CD4-positive, alpha-beta T cell treated with Interleukin-21 for 1 hour (primary cell): ENCODE measurements at regions not wholly inside any gene's neighbourhood (a gene's known extent, or its start where the extent isn't known, plus 50 kb on each side); places are given as distances from the start of the nearest gene placed in this dataset.
"Not testable (repeated sequence)": the region's sequence is repeated elsewhere in the genome, so short reads cannot be mapped to it uniquely, and the experiment has no call there.

Experiments
- DNase-seq: peaks from one replicate; pipeline ENCODE4 v3.0.0-alpha.2; 2020

- DNase-seq = not testable (repeated sequence)
Measured at GRCh38 chr10:43992816-43993215, 344.1 kb upstream of the ZNF32 start.

- no peak for DNase-seq
Measured at GRCh38 chr10:43986374-43986773, 337.7 kb upstream of the ZNF32 start.

DNA sequence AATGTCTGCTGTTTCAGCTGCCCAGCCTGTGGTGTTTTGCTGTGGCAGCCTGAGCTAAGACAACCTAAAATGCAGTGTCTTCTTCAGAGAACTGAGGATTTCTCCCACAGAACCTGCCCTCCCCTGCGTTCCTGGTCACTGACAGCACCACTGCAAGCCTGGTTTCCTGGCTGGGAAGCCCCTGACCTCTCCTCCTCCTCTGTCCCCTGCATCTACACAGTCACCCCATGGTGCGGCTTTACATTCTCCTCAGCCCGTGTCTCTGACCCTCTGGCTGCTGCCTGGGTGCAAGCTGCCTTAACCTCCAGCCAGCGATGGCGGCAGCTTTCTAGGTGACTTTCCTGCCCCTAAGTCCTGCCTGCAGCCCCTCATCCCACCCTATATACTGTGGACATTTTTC is 337.3 kb upstream of the ZNF32 start:
- DNase-seq = no peak

DNA sequence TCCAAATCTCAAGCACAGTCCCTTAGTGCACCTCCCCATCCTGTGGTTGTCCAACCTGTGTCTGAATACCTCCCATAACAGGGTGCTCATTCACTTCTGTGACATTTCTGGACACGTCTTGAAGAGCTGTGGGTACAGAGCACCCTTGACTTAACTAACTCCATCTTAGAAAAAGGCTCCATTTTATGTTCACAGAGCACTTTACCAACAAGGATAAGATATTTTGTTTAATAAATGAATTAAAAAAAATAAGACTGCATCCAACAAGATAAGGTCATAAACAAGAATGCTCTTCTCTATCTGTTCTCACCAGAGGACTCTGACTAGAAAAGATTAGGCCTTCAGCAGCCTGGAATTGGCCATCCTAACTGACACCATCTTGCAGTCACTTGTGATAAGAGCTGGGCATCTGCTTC is 335.2 kb upstream of the ZNF32 start:
- DNase-seq = no peak

DNA sequence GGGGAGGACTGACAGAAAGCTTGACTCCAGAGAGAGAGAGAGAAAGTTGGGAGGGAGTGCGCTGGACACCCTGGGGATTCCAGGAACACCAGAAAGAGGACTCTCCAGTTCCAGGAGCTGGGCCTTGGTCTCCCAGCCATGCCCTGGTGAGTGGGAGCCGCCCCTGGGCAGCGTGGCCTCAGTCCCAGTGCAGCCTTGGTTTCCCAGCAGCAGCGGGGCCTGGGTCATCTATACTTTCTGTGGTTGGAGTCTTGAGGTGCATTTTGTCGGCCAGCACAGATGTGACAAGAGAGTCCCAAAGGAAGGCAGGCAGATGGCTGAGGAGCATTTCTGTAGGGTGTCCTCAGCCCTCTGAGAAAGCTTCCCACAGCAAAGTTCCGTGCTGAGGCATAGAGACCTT is 334.7 kb upstream of the ZNF32 start:
- no peak for DNase-seq

GRCh38 chr10:43982250-43982649 is 333.6 kb upstream of the ZNF32 start:
- no peak for DNase-seq

GRCh38 chr10:43981696-43982095 is 333.0 kb upstream of the ZNF32 start:
- no peak for DNase-seq

- no peak for DNase-seq
Measured at GRCh38 chr10:43981232-43981631, 332.6 kb upstream of the ZNF32 start.

DNA sequence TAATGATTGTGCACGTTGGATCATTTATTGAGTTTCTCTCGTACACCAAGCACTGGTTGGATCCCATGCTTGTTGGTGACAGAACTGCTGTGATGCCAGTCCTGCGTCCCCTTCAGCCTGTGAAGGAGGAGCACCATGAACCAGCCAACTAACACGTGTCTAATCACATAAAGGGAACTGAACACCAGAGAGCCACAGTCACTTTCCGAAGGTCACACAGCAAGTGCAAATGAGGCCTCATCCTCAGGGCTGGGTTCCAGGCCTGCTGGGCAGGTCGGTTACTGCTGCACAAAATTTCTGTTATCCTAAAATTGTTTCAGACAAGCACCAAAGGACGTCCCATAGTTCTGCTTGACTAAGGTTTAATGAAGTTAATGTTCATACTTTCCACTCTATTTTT is 332.0 kb upstream of the ZNF32 start:
- DNase-seq = no peak

- no peak for DNase-seq
Measured at GRCh38 chr10:43980313-43980712, 331.6 kb upstream of the ZNF32 start.

- DNase-seq = no peak
Measured at GRCh38 chr10:43979551-43979950, 330.9 kb upstream of the ZNF32 start.

- no peak for DNase-seq
Measured at GRCh38 chr10:43978936-43979335, 330.3 kb upstream of the ZNF32 start.

DNA sequence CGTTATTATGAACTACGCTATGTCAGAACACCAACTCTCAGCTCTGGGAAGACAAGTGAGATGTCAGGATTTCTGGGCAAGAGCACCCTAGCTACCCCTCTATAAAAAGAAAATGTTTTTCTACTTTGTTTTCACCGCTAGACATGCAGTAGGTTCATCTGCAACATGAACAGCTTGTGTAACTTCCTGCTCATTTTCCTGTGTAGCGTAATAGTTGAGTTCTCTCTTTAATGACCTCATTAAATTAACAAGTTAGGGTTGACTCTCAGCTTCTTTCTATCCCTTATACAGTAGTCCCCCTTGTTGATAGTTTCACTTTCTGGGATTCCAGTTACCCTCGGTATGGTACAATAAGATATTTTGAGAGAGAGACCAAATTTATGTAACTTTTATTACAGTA is 329.4 kb upstream of the ZNF32 start:
- no peak for DNase-seq

GRCh38 chr10:43976292-43976691 is 327.6 kb upstream of the ZNF32 start:
- DNase-seq = no peak

- no peak for DNase-seq
Measured at GRCh38 chr10:43973801-43974200, 325.1 kb upstream of the ZNF32 start.

- DNase-seq = no peak
Measured at GRCh38 chr10:43972976-43973647, 324.4 kb upstream of the ZNF32 start.

DNA sequence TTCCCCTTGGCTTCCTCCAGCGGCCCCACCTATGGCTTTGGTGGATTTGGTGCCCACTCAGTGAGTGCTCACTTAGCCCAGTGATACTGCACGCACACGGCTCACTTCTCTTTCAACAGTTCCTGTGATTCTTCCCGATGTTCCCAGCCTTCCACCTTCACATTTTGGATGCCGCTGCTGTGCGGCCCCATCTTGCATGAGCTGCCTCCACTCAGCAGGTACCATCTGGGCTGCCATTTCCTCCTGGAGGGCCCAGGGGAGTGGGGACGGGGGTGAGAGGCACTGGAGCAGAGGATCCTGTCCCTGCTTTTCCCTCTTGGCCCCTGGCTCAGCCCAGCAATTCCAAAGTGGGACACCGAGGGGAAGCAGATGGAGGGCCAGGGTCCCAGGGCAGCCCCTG is 323.3 kb upstream of the ZNF32 start:
- DNase-seq = no peak

DNA sequence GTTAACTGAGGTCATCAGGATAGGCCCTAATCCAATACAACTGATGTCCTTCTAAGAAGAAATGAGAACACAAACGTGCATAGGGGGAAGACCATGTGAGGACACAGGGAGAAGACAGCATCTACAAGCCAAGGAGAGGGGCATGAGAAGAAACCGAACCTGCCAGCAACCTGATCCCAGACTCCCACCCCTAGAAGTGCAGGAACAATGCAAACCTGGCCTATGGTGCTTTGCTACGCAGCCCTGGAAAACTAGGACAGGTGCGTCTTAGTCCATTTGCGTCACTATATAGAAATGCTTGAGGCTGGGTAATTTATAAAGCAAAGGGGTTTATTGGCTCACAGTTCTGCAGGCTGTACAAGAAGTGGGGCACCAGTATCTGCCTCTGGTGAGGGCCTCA is 322.6 kb upstream of the ZNF32 start:
- no peak for DNase-seq

DNA sequence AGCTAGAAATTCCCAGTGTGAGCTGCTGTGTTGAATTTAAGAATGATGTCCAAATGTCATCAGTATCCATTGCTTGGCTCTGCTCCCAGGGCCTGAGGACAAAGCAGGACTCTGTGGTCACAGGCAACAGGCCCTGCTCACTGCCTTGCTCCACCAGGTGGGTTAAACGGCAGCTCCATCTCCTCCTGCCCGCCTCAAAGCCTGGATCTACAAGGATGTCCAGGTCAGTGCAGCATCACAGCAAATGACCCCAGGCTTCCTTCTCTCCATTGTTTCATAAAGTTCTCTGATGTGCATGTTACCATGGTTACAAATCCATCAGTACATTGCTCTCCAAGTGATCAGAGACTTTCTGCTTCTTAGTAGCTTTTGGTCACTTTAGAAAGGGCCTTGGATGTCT is 322.0 kb upstream of the ZNF32 start:
- DNase-seq = no peak

- DNase-seq = no peak
Measured at GRCh38 chr10:43970018-43970698, 321.5 kb upstream of the ZNF32 start.

- no peak for DNase-seq
Measured at GRCh38 chr10:43969506-43969905, 320.8 kb upstream of the ZNF32 start.

- DNase-seq = no peak
Measured at GRCh38 chr10:43968961-43969360, 320.3 kb upstream of the ZNF32 start.

- no peak for DNase-seq
Measured at GRCh38 chr10:43968076-43968475, 319.4 kb upstream of the ZNF32 start.

DNA sequence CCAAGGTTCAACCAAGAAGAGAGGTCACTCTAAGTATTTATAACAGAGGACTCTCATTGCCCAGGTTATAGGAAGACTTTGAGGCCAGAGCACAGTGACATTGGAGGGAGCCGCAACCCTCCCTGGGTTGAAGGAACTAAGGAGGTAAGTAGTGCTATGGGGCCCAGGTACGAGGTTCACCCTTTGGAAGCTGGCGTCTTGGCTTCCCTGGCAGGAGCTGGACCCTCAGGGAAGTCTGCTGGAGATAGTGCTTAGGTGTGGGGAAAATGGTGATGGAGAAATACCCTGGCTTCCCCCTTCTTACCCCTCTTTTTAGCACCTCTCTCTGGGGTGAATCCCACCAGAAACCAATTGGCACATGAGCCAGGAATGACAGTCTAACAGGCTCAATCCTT is 317.9 kb upstream of the ZNF32 start:
- DNase-seq = no peak
